CD4-positive, alpha-beta T cell treated with Interleukin-2 at 100 ng/mL for 4 hours (primary cell): ENCODE measurements at regions not wholly inside any gene's neighbourhood (a gene's known extent, or its start where the extent isn't known, plus 50 kb on each side); places are given as distances from the start of the nearest gene placed in this dataset.
"Not testable (repeated sequence)": the region's sequence is repeated elsewhere in the genome, so short reads cannot be mapped to it uniquely, and the experiment has no call there.

Experiments used
- DNase-seq: peaks from one replicate; pipeline ENCODE4 v3.0.0-alpha.2; 2020; ENCODE audit warnings: low spot score

DNA sequence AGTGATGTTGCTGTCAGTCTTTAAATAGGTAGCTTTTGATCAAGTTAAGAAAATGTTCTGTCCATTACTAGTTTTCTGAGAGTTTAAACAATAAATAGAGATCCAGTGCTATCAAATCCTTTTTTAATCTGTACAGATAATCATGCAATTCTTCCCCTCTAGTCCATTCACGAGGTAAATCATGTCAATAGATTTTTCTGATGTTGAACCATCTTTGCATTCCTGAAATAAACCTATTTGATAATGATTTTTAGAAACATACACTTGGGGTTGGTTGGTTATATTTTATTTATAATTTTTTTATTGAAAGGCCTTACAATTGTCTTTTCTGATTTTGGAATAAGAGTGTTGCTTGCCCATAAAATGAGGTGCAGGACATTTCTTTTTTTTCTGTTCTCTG is 95.0 kb downstream of the FAM53A start:
- DNase-seq: no peak

DNA sequence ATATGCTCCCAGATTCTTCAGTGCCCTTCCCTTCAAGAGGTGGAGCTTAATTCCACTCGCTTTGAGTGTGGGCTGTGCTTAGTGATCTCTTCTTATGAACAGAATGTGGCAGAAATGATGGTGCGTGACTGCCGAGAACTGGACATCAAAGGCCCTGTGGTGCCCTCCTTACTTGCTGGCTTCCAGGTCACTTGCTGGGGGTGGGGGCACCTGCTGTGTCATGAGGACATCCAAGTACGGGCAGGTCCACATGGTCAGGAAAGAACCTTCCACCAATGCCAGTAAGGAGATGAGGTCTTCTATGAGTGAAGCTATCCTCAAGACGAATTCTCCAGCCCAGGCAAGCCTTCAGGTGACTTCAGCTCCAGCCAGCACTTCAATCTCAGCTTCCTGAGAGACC is 95.8 kb downstream of the FAM53A start:
- no peak for DNase-seq

DNA sequence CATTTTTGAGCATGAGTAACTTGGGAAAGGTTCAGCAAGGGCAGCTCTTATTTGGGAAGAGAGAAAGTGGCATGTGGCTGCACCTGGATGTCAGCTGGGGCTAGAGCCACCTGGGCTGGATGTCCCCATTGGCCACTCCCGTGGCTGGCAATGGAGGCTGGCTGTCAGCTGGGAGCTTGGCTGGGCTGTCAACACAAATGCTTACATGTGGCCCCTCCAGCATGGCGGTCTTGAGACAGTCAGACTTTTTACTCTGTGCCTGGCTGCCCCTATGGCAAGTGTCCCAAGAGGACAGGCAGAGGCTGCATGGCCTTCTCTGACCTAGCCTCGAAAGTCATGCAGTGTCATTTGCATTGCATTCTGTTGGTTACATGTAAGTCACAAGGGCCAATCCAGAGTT is 99.6 kb downstream of the FAM53A start:
- DNase-seq: no peak

DNA sequence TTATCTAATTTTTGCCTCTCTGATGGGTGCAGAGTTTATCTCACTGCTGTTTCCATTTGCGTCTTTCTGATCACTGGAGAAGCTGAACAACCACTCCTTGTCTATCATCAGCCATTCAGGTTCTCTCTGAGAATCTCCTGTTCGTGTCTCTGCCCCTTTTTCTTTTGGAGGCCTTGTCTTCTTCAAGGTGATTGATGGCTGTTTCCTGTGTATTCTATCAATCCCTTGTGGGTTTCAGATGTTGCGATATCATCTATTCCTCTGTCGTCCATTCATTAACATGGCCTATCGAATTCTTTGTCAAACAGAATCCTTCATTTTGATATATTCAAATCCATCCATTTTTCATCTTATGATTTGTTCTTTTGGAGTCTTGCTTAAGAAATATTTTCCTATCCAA is 100.3 kb downstream of the FAM53A start:
- no peak for DNase-seq

GRCh38 chr4:1583051-1583785 is 100.9 kb downstream of the FAM53A start:
- DNase-seq: no peak

DNA sequence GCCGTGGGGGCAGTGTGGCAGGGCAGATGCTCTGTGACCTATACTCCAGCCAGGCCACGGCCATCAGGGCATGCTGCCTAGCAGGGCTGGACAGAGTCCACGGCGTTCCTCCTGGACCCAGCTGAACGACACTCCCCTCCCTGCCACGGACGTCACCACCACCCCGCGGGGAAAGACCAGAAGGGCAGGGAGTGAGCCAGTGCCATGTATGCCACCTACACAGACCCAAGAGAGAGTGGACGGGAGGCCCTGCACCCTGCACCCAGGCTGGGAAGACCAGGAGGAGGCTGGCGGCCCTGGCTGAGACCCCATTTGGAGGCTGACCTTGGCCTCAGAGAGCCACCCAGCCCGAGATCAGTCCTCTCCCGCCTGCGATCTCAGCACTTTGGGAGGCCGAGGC is 101.9 kb downstream of the FAM53A start:
- DNase-seq: no peak

- DNase-seq: peak; percentile 92
Measured at GRCh38 chr4:1581164-1581894, 102.8 kb downstream of the FAM53A start.

DNA sequence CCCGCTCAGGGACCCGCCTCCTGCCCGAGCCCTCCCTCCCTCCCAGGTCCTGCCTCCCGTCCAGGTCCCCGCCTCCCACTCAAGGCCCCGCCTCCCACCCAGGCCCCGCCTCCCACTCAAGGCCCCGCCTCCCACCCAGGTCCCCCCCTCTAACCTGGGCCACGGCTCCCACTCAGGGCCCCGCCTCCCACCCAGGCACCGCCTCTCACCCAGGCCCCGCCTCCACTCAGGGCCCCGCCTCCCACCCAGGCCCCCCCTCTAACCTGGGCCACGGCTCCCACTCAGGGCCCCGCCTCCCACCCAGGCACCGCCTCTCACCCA is 103.5 kb downstream of the FAM53A start:
- DNase-seq: not testable (repeated sequence)

GRCh38 chr4:1579901-1580691 is 104.0 kb downstream of the FAM53A start:
- DNase-seq: peak; percentile 91

DNA sequence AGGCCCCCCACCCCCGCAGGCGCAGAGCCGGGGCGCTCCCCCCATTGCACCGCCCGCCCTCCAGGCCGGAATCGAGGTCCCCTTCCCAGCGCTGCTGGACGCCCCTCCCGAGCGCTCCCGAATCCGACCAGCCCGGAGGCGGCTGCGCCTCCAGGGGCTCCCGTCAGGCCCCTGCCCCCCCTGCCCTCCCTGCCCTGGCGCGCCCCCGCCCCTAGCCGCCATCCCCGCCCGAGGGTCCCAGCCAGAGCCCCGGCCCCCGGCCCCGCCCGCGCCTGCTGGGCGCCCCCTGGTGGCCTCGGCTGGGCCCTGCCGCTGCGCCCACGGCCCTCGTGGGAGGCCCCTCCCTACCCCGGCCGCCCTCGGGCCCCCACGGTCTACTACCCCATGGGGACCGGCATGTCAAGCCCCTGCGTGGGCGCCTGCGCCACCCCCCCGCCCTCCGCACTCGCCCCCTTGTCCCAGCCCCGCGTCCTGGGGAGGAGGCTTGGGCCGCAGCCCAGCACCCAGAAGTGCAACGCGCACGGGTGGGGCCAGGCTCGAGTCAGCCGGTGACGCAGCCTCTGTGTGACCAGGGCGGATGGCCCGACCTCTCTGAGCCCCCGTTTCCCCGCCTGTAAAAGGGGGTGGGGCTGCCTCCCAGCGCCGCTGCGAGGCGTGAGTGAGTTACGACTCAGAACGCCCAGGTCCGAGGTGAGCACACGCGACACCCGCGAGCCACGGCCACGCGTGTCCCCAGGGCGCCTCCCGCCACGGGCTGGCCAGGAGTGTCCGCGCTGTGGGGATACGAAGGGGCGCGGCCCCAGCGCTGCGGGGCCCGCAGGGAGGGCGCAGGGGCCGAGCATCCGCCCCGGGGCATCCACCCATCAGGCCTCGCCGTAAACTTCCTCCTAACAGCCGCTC is 104.9 kb downstream of the FAM53A start:
- peak; percentile 84 for DNase-seq

- no peak for DNase-seq
Measured at GRCh38 chr4:1578251-1578773, 105.8 kb downstream of the FAM53A start.

- no peak for DNase-seq
Measured at GRCh38 chr4:1577822-1578217, 106.3 kb downstream of the FAM53A start.

DNA sequence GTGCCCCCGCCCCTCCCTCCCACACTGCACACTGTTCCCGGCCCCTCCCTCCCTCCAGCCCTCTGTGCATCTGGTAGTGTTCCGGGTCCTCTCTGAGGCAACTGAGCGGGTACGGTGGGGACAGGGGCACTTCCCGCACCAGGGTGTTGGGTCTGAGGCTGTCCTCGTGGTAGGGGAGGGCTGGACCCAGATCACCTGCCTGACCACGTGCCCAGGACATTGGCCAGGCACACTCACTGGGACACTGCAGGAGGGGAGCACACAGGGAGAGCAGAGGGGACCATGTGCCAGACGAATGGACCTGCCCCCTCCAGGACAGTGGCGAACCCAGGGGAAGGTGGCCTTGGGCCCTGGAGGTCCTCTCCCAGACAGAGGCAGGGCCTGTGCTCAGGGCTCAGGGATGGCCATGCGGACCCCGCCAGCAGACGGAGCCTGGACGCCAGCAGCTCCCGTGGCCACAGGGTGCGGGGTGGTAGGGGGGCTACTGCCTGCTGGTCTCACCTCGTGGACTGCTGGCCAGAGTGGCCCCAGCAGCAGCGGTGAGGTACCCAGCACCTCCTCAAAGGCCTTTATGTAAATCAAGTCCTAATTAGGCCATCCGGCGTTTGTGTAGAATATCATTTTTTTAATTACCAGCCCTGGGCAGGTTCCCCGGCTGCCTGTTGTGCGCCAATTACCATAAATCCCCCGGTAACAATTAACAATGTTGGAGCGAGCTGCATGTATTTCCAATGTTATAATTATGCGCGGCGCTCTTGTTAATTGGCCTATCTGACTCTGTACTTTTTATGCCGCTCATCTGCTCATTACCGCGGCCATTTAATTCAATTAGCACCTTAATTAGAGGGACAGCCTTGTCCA is 106.9 kb downstream of the FAM53A start:
- no peak for DNase-seq

DNA sequence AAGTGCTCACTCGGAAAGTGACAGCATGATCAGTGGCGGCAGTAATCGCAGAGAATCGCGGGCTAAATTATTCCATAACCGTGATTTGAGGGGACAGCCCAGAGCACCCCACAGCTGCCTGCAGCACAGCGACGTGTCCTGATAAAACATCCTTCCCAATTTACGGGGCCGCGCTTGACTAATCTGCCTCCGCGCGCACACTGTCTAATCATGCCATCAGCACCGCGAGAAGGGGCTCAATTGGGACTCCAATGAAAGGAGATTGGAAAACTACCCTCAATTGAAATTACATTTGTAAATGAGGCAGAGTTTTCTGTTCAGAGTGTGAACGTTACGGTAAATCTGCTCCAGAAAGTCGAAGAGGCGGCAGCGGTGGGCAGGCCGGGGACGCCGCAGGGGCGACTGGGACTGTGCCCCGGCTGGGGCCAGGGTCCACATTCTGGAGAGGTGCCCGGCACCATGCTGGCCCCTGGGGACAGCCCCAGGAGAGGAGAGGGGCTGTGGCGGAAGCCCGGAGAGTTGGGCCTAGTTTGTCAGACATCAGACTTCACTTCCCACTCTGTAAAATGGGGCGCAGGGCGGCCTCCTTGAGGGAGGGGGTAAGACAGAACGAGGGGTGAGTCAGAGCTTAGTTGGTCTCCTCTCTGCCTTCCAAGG is 107.7 kb downstream of the FAM53A start:
- DNase-seq: no peak

DNA sequence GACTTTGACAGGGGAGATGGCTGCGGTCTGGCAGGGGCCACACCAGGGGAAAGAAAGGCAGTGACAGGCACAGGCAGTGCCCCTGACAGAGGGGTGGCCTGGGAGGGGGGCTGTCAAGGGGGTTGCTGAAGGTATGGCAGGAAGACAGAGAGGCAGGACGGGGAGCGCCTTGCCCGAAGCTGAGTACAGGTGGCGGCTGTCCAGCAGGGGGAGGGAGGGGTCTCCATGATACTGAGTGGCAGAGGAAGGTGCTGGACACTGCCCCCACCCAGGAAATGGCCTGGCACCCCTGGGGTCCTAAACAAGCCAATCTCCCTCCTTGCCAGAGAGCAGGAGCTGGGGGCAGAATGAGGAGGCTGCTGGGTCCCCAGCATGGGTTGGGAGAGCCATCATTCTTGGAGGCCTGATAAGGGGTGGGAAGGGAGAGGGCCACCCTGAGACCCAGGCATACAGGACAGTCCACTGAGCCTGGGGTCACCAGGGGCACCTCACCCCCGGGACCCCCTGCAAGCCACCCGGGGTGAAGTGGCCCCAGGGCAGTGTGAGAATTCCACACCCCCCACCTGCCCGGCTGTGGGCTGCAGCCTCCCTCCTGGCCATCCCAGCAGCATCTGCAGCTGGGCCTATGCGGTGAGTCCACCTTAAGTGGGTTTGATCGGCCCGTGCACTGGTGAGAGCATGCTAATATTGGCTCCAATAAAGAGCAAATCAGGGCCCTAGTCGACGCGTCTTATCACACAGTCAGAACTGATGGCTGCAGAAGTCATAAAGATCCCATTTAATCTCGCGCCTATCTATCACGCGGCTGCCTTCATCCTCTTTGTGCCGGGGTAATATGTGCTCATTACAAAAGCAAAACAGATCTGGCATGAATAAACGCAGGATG is 108.5 kb downstream of the FAM53A start:
- no peak for DNase-seq

DNA sequence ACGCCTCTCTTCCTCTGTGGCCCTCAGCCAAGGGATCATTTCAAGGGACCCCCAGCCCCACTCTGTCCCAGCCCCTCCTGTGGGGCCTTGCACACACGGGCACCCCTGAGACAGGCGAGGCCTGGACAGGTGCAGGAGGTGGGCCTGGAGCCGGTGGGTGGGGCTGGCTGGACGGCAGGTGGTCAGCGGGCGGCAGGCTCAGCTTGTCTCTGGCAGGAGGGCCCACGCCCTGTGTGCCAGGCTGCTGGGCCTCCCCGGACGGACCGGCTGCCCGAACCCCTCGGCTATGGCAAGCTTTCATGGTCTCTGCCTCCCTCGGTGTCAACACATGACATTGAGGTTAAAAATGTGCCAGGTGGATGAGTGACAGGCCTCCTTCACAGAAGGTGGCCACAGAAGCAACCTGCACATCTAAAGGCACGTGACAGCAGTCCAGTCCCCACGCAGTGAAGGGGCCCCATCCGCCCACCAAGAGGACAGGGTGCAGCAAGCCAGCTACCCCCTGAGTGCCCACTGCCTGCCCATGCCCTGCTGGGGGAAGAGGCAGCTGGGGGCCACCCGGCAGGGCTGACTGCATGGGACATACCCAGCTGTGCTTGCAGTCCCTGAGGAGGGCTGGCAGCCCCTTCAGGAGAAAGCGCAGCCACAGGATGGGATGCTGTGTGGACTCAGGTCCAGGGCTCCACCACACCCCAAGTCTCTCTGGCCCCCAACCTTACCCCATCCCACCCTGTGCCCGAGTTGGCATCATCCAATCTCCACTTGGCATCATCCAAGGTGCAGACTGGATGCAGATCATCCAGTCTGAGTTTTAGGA is 109.3 kb downstream of the FAM53A start:
- DNase-seq: no peak

- DNase-seq: no peak
Measured at GRCh38 chr4:1573830-1574459, 110.2 kb downstream of the FAM53A start.
